Stimulated activated CD4-positive, alpha-beta T cell treated with anti-CD3 and anti-CD28 coated beads, Interleukin-12 subunit alpha, Interleukin-12 subunit beta, amount 100 ng/mL, for 48 hours (primary cell): ENCODE measurements at regions not wholly inside any gene's neighbourhood (a gene's known extent, or its start where the extent isn't known, plus 50 kb on each side); places are given as distances from the start of the nearest gene placed in this dataset.

Experiments
- DNase-seq, 3 donors: peaks; one replicate each; pipeline ENCODE4 v3.0.0-alpha.2; 2020; ENCODE audit warnings: low read depth in 2 of 3, low spot score in 1 of 3

DNA sequence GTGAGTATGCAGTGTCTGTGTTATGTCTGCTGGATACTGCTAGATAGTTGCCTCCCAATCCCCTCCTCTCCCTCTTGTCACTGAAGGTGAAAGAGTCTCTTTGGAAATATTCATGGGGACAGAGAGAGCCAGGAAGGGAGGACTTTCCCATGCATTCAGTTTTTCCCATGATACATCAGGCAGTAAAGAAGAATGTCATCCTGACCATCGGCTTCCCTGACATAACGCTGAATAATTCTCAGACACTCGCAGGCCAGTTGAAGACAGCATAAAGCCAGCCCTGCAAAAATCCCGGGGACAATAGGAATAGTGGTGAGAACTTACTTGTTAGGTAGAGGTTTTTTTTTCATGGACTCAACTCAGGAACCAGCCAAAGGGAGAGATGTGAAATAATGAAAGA, 58.1 kb downstream of the KLF4 start:
- no peak for DNase-seq

- DNase-seq = no peak
Measured at GRCh38 chr9:107430071-107430470, 59.5 kb downstream of the KLF4 start.

GRCh38 chr9:107426126-107426525, 63.4 kb downstream of the KLF4 start:
- DNase-seq = no peak

GRCh38 chr9:107425101-107426025, 64.2 kb downstream of the KLF4 start:
- DNase-seq = peak; percentile 24 to 52 (median 40)

GRCh38 chr9:107423540-107423939, 66.0 kb downstream of the KLF4 start:
- DNase-seq = no peak

DNA sequence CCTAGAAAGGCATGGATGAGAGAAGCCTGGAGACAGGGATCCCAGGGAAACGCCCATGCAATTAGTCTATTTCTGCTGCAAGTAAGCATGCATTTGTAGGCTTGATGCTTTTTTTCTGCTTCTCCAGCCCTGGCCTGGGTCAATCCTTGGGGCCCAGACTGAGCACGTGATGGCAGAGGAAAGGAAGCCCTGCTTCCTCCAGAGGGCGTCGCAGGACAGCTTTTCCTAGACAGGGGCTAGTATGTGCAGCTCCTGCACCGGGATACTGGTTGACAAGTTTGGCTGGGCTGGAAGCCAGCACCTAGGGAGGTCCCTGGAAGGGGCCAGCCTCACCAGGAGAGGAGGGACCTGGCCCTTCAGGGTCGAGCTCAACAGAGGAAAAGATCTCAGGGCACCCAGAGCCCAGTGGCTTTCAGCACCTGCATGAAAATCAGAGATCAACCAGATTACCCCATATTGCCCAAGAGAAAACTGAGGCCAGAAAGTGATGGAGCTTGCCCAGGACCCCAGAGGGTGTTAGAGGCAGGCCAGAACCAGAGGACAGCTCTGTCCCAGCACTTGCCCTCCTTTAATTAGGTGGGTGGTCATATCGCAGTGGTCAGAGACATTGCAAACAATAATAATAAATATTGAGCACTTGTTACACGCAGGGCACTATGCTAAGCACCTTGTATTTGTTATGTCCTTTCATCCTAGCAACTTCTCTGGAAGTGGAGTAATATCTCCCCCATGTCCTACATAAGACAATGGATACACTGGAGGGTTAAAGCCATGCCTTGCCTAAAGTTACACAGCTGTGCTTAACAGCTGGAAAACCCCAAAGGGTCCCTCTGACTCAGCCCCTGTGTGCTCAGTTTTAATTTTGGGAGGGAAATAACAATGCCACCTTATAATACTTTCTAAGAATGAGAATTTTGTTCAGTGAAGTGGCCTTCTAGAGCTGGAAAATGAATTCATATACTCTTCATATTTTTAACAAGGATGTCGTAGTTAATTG, 67.1 kb downstream of the KLF4 start:
- peak in 2 of 3 donors; percentile 12 to 14 for DNase-seq

DNA sequence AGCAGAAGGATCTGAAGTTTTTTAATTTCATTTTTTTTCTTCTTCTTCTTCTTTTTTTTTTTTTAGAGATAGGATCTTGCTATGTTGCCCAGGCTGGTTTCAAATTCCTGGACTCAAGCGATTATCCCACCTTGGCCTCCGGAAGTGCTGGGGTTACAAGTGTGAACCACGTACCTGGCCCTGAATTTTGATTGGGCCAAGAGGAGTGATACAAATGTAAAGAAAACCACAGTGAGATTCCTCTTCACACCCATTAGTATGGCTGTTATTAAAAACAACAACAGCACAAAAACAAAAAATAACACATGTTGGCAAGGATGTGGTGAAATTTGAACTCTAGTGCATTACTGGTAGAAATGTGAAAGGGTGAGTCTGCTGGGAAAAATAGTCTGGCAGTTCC, 79.1 kb downstream of the KLF4 start:
- DNase-seq = no peak

- no peak for DNase-seq
Measured at GRCh38 chr9:107409581-107410389, 79.8 kb downstream of the KLF4 start.

- no peak for DNase-seq
Measured at GRCh38 chr9:107407675-107408074, 81.9 kb downstream of the KLF4 start.

GRCh38 chr9:107405511-107405910, 84.1 kb downstream of the KLF4 start:
- no peak for DNase-seq

GRCh38 chr9:107404736-107405135, 84.8 kb downstream of the KLF4 start:
- DNase-seq = no peak

DNA sequence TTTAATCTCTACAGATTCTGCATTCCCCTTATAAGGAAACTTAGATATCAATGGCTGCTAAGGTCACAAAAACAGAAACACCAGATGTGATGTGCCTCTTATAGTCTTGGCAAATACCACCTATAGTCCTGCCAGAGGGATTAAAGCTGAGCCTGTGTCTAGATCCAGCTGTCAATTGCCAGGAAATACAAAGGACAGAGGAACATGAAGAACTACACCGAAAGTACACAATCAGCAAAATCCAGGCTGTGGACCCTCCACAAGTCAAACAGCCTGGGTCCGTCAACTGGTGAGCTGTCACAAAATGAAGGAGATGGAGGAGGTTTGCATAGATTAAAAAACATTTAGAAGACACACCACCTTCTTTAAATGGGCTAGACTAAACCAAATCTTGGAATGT, 85.4 kb downstream of the KLF4 start:
- DNase-seq = no peak

DNA sequence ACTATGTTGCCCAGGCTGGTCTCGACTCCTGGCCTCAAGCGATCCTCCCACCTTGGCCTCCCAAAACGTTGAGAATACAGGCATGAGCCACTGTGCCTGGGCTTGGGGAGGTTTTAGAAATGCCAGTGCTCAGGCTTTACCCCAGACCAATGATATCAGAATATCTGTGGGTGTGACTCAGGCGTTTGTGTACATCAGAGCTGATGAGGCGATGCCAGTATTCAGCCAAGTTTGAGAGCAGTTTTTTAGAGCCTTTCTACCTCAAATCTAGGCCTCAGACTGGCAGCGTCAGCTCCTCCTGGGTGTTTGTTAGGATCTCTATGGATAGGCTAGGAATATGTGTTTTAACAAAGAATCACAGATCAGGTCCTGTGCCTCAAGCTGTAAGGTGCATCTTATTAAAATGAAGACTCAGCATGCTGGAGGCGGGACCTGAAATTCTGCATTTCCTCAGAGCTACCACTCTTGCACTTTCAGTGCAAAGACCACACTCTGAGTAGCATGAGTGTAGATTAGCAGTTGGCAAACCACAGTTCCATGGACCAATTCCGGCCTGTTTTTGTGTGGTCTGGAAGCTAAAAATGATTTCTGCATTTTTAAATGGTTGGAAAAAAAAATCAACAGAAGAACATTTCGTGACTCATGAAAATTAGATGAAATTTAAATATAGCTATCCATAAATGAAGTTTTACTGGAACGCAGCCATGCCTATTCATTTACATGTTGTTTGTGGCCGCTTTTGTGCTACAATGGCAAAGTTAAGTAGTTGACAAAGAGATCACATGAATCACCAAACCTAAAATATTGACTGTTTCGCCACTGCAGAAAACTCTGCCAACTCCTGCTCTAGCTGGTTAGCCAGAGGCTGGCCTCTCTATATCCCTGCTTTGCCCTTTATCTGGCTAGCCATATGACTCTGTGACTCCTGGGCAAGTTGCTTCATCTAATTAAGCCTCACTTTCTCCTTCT, 92.2 kb downstream of the KLF4 start:
- no peak for DNase-seq

GRCh38 chr9:107394264-107394663, 95.3 kb downstream of the KLF4 start:
- DNase-seq = no peak

DNA sequence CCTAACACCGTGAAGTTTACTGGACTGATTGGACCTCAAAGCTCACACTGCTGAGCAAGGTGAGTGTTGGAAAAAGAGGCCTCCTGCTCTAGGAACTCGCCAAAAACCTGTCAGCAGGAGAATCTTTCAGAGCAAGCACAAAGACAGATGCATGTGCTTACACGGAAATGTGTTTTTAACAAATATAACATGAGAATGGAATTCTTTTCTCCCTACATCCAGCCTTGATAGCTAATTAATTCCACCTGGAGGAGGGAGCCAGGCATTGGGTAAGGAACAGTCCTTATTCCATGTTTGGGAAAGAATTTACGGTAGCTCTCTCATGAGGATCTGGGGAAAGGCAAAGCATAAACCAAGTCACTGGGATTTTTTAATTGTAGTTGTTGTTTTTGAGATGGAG, 98.8 kb downstream of the KLF4 start:
- no peak for DNase-seq

GRCh38 chr9:107390279-107390678, 99.3 kb downstream of the KLF4 start:
- no peak for DNase-seq

DNA sequence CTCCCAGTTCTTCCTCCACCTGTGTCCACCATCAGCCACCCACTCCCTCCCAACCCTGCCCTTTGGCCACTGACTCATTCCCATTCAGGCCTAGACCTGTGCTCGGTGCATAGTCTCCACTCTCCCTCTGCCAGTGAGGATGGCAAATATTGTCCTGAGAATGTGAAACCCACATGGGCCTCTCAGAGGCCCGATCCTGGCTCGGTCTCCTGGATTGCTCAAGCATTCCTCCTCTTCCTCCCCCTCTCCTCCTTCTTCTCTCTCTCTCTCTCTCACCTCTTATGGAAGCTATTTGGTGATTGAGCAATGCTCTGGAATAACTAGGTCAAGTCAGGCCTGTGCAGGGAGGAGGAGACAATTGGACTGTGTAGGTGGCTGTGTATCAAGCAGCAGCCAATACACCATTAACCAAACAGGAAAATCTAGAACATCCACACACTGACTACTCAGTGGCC, 99.9 kb downstream of the KLF4 start:
- no peak for DNase-seq

GRCh38 chr9:107388890-107389289, 100.7 kb downstream of the KLF4 start:
- no peak for DNase-seq

- DNase-seq = no peak
Measured at GRCh38 chr9:107387409-107387808, 102.2 kb downstream of the KLF4 start.

- no peak for DNase-seq
Measured at GRCh38 chr9:107386396-107386795, 103.2 kb downstream of the KLF4 start.
